HepG2 (cell line): ENCODE measurements at regions not wholly inside any gene's neighbourhood (a gene's known extent, or its start where the extent isn't known, plus 50 kb on each side); places are given as distances from the start of the nearest gene placed in this dataset.
A peak's percentile ranks its signal among the peaks of the same experiment; 100 is the strongest.

ENCODE experiments used
- ATAC-seq: fragments of 200-7000 bp; cut with Tn5 transposase; 3 replicates; pipeline ENCODE4 v1.9.1; 2020; ENCODE audit warnings: mild to moderate bottlenecking, moderate library complexity
- BruUV-seq: library from RNA; stranded (reverse); fragments of 400-500 nt; replicated peaks from 2 replicates; lab custom pipeline; 2021; lab: Mats Ljungman, UMichigan
- CTCF ChIA-PET: fragments of 300-600 bp; formaldehyde crosslinking; extraction: SDS; loops from one replicate; lab custom pipeline; 2021; ENCODE audit warnings: low total read pairs, inconsistent platforms, low intra/inter-chr PET ratio; lab: Yijun Ruan, JAX
- POLR2A ChIA-PET: fragments of 350-600 bp; sonication (Branson Sonifier 250); formaldehyde crosslinking; loops from one replicate; lab custom pipeline; 2020; ENCODE audit warnings: antibody characterized with exemption, inconsistent platforms; lab: Yijun Ruan, JAX
- DNase-seq: peaks from one replicate; pipeline ENCODE4 v3.0.0-alpha.2; 2015; ENCODE audit warnings: low spot score
- FAIRE-seq: peaks from 3 replicates; lab custom pipeline; 2011; peaks lifted over from hg19 to GRCh38; lab: Jason Lieb, UNC
- H2AFZ ChIP-seq: one replicate; pipeline ENCODE4 v1.6.1; 2011; ENCODE audit warnings: low read length, inconsistent platforms
- H3K27ac ChIP-seq: fragments of 300-600 bp; 3 replicates; pipeline ENCODE4 v1.8.0; 2011; ENCODE audit warnings: mixed run types, mild to moderate bottlenecking, mixed read lengths, low read length, inconsistent platforms; ENCODE audit not compliant: insufficient read depth; ENCODE audit errors: extremely low read length
- H3K27me3 ChIP-seq, 2 experiments: fragments of 200-600 bp in 1 of 2; 2 replicates in 1 of 2; 3 replicates in 1 of 2; pipeline versions ENCODE4 v1.6.0 to v1.8.0; 2011; ENCODE audit warnings: low read length in 2 of 2, mild to moderate bottlenecking in 2 of 2, moderate library complexity in 2 of 2, inconsistent platforms in 1 of 2; ENCODE audit not compliant: insufficient read depth in 2 of 2, control insufficient read depth in 1 of 2
- H3K36me3 ChIP-seq, 2 experiments: fragments of 200-600 bp in 1 of 2; replicated peaks in 1 of 2; 2 replicates in 1 of 2; 3 replicates in 1 of 2; pipeline versions ENCODE4 v1.5.1 to v1.8.0; 2011; ENCODE audit warnings: low read length in 2 of 2, inconsistent platforms in 1 of 2; ENCODE audit not compliant: insufficient read depth in 2 of 2, control insufficient read depth in 1 of 2
- H3K4me1 ChIP-seq: 2 replicates; pipeline ENCODE4 v1.5.1; 2012; ENCODE audit warnings: low read length, inconsistent platforms; ENCODE audit not compliant: insufficient read depth
- H3K4me2 ChIP-seq: 2 replicates; pipeline ENCODE4 v1.6.0; 2011; ENCODE audit warnings: low read depth, low read length, inconsistent platforms
- H3K4me3 ChIP-seq, 3 experiments: fragments of 200-600 bp in 1 of 3; sonication (generic), shearing (Covaris generic) in 1 of 3; replicated peaks in 1 of 3; 2 replicates each; pipeline ENCODE4 v1.5.1; 2011 to 2016; ENCODE audit warnings: low read length in 3 of 3, inconsistent platforms in 2 of 3, low read depth in 2 of 3, mild to moderate bottlenecking in 2 of 3, control low read depth in 1 of 3, mixed read lengths in 1 of 3; ENCODE audit not compliant: insufficient read depth in 1 of 3
- H3K79me2 ChIP-seq: one replicate; pipeline ENCODE4 v1.6.1; 2011; ENCODE audit warnings: low read length, inconsistent platforms; ENCODE audit not compliant: insufficient read depth
- H3K9ac ChIP-seq: 2 replicates; pipeline ENCODE4 v1.6.0; 2011; ENCODE audit warnings: mild to moderate bottlenecking, low read depth, low read length, inconsistent platforms; ENCODE audit not compliant: insufficient read depth
- H3K9me3 ChIP-seq: 2 replicates; pipeline ENCODE4 v1.5.1; 2012; ENCODE audit warnings: mild to moderate bottlenecking, low read length
- H4K20me1 ChIP-seq: 2 replicates; pipeline ENCODE4 v1.6.0; 2011; ENCODE audit warnings: inconsistent platforms, mild to moderate bottlenecking, low read length, moderate library complexity; ENCODE audit not compliant: insufficient read depth
- EZH2 ChIP-seq: conservative IDR thresholded peaks from 2 replicates; pipeline ENCODE4 v1.6.1; 2012; ENCODE audit warnings: mild to moderate bottlenecking, low read depth, low read length, moderate library complexity
- HNRNPLL ChIP-seq: fragments of 200-400 bp; formaldehyde crosslinking; IDR thresholded peaks from 2 replicates; pipeline ENCODE4 v1.6.1; 2017; ENCODE audit warnings: mild to moderate bottlenecking, low read depth, low read length; ENCODE audit not compliant: poor library complexity, severe bottlenecking
- IRF9 ChIP-seq: sonication (generic); formaldehyde crosslinking; IDR thresholded peaks from 2 replicates; pipeline ENCODE4 v1.8.0; 2022; ENCODE audit warnings: missing genetic modification reagents, mild to moderate bottlenecking, borderline replicate concordance
- JUNB ChIP-seq: sonication (generic); formaldehyde crosslinking; IDR thresholded peaks from 2 replicates; pipeline ENCODE4 v1.8.0; 2022; ENCODE audit warnings: missing genetic modification reagents, mild to moderate bottlenecking, borderline replicate concordance
- SP5 ChIP-seq: IDR thresholded peaks from 2 replicates; pipeline ENCODE4 v1.6.1; 2016; ENCODE audit warnings: low read depth, borderline replicate concordance
- XBP1 ChIP-seq: sonication (generic); formaldehyde crosslinking; IDR thresholded peaks from 2 replicates; pipeline ENCODE4 v1.5.0; 2020; ENCODE audit warnings: missing genetic modification reagents
- ZMYM3 ChIP-seq: sonication (generic); formaldehyde crosslinking; IDR thresholded peaks from 2 replicates; pipeline ENCODE4 v1.5.1; 2020; ENCODE audit warnings: mild to moderate bottlenecking, missing genetic modification reagents
- ZNF24 ChIP-seq: fragments of 450-650 bp; IDR thresholded peaks from 2 replicates; pipeline ENCODE4 v1.6.1; 2017; ENCODE audit warnings: antibody characterized with exemption, mild to moderate bottlenecking
- ZNF354B ChIP-seq: sonication (generic); formaldehyde crosslinking; IDR thresholded peaks from 2 replicates; pipeline ENCODE4 v1.8.0; 2022; ENCODE audit warnings: mild to moderate bottlenecking, missing genetic modification reagents
- ZNF615 ChIP-seq: sonication (generic); formaldehyde crosslinking; IDR thresholded peaks from 2 replicates; pipeline ENCODE4 v1.5.0; 2020; ENCODE audit warnings: mild to moderate bottlenecking, missing genetic modification reagents, borderline replicate concordance
- ZNF850 ChIP-seq: sonication (generic); formaldehyde crosslinking; conservative IDR thresholded peaks from 2 replicates; pipeline ENCODE4 v1.9.0; 2021; ENCODE audit warnings: mild to moderate bottlenecking, missing genetic modification reagents
- WGBS: methylation state at CpG from one replicate; pipeline ENCODE4 v1.1.6; 2017; ENCODE audit warnings: low lambda C conversion rate; 5-methylcytosine and 5-hydroxymethylcytosine counted together
- in situ Hi-C: cut with HindIII; loops from 2 replicates; pipeline ENCODE4 v1.10.0; 2017; ENCODE audit warnings: low pct_unique_long_range_greater_than_20kb; ENCODE audit not compliant: extremely low pct_ligation_motif_present
- intact Hi-C: fragments of 100-400 bp; cut with micrococcal nuclease; formaldehyde crosslinking; loops from one replicate; pipeline ENCODE4 v1.10.0; 2022; ENCODE audit not compliant: unreplicated experiment

- H3K4me1 ChIP-seq = peaks cover 18% of the 10 kb centered on the region; the same call in 1 of the 2 replicates
- BruUV-seq = no TSS peak
- H3K4me3 ChIP-seq = no peak overlapping the region; a peak in 1 of 6 replicates
- FAIRE-seq = no peak
- no peak overlapping the region for H2AFZ ChIP-seq
- no peaks in the 10 kb centered on the region for H3K36me3 ChIP-seq
- no peaks in the 10 kb centered on the region for H3K79me2 ChIP-seq
- intact Hi-C loops (loop anchor here (2.0 kb wide), 2 partner anchors 180 to 424 kb away; no protein-coding TSS in a partner anchor), in situ Hi-C loops (loop anchor here (5.0 to 10.0 kb wide), 2 partner anchors 178 to 426 kb away; no protein-coding TSS in a partner anchor)
- H3K27ac ChIP-seq = no peak overlapping the region
- CTCF ChIA-PET = interaction anchor here (0.8 kb wide), 1 partner anchor 424 kb away, joined by 3 read pairs; no protein-coding TSS in a partner anchor
- no peaks in the 10 kb centered on the region for H3K9me3 ChIP-seq
- POLR2A ChIA-PET = no interaction called here
- no peaks in the 10 kb centered on the region for H4K20me1 ChIP-seq
- DNase-seq = no peak
- WGBS = 43% methylated on average over 25 of the region's 29 CpGs
- peaks cover 11 to 73% of the 10 kb centered on the region in 2 experiments; a peak in 4 of 5 replicates for H3K27me3 ChIP-seq
- no peak overlapping the region for H3K9ac ChIP-seq
- H3K4me2 ChIP-seq = peak overlapping the region; percentile 63
- TF ChIP-seq XBP1 (CRISPR knock-in tag) (no peak), ZNF24 (no peak), EZH2 (peak; percentile 37), IRF9 (CRISPR knock-in tag) (no peak), ZNF354B (CRISPR knock-in tag) (no peak), JUNB (no peak), ZNF850 (CRISPR knock-in tag) (no peak), HNRNPLL (peak; percentile 9), SP5 (CRISPR knock-in tag) (no peak), ZNF615 (CRISPR knock-in tag) (no peak), ZMYM3 (CRISPR knock-in tag) (no peak)
- no peak for ATAC-seq
Observed at GRCh38 chr19:30226464-30227011, 145.6 kb upstream of the ZNF536 start.
